Superior temporal gyrus (tissue), 1 donor: ENCODE measurements at regions not wholly inside any gene's neighbourhood (a gene's known extent, or its start where the extent isn't known, plus 50 kb on each side); places are given as distances from the start of the nearest gene placed in this dataset.
"Not testable (repeated sequence)": the region's sequence is repeated elsewhere in the genome, so short reads cannot be mapped to it uniquely, and the experiment has no call there.

Source experiments
- DNase-seq: peaks from one replicate; pipeline ENCODE4 v3.0.0-alpha.2; 2016; ENCODE audit errors: extremely low spot score

- DNase-seq, result no peak
Measured at GRCh38 chr6:128597956-128598355, 77.6 kb upstream of the PTPRK start.

DNA sequence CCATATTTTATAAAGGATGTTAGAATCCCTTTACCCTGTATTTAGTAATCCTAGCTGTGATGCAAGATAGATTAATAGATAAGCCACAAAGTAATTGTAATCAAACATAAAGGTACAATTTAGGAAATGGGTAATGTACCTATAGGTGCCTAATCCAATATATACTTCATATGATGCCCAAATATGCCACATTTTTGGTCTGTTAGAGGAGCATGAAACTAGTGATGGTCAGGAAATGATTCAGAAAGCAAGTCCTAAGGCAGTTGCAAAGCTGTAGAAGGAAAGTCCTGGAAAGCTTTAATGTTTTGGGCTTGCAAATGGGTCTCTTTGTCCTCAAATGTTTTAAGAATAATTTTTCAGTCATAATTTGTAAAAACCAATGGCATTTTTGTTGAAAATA, 76.6 kb upstream of the PTPRK start:
- no peak for DNase-seq

DNA sequence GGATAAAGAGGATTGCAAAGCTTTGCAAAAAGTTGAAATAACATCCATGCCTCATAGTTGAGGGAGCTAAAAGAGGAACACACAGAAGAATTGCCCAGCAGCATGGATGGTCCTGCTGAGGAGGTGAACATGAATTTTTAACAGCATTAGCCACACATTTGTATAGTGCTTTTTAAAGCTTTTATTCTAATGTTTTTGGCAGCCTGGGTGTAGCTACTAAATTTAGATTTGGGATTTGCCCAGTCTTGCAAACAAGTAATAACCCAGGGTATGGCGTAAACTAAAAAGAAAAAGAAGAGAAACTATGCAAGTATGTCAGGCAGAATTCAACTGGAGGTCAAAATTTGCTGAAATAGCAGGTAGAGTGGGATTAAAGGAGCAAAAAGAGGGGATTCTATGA, 75.1 kb upstream of the PTPRK start:
- DNase-seq, result peak; percentile 39

DNA sequence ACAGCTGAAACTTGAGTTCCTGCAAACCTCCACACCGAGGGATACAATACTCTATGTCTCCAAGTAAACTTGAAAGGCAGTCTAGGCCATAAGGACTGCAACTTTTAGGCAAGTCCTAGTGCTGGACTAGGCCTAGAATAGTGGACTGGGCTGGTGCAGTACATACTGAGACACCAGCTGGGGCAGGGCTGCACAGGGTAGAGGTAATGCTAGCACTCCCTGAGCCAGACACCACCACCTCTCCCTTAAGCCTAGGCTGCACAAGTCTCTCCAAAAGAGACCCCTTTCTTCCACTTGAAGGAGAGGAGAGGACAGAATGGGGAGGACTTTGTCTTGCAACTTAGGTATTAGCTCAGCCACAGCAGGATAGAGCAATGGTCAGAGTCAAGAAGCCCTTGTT, 65.7 kb upstream of the PTPRK start:
- DNase-seq, result no peak

GRCh38 chr6:128580224-128581110, 60.1 kb upstream of the PTPRK start:
- no peak for DNase-seq

DNA sequence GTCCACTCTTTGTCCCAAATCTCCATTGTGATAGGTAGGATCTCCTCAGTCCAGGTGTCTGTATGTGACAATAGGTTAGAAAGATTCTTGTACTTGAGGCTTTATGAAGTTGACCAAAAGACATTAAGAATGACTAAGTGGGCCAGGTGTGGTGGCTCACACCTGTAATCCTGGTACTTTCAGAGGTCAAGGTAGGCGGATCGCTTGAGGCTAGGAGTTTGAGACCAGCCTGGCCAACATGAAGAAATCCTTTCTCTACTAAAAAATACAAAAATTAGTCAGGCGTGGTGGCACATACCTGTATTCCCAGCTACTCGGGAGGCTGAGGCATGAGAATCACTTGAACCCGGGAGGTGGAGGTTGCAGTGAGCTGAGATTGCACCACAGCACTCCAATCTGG, 54.9 kb upstream of the PTPRK start:
- DNase-seq, result not testable (repeated sequence)

DNA sequence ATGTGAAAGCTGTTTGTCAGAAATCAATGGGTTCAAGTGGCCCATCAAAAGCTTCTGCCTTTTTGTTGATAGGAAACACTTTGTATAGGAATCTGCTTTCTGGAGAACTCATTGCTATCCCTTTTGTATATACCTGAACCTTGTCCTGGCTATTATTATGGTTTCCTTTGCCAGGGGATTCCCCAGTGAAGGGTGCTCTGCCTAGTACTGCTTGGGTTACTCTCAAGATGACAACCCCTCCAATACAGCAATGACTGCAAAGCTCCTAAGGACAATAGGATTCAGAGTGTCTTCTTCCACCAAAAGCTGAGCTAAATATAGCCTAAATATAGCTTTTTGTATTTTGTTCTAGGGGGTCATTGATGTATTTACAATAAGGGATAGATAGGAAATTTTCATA, 54.0 kb upstream of the PTPRK start:
- no peak for DNase-seq

DNA sequence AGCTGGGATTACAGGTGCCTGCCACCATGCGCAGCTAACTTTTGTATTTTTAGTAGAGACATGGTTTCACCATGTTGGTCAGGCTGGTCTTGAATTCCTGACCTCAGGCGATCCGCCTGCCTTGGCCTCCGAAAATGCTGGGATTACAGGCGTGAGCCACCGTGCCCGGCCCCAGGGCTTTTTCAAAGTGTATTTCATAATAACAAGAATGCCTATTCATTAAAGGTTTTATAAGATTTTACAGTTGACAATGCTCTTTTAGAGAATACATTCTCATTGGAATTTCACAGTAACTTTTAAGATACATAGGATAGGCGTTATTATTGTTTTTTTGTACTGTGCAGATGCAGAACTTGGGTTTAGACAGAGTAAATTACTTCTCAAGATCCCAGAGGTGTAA, 52.6 kb upstream of the PTPRK start:
- DNase-seq, result no peak

DNA sequence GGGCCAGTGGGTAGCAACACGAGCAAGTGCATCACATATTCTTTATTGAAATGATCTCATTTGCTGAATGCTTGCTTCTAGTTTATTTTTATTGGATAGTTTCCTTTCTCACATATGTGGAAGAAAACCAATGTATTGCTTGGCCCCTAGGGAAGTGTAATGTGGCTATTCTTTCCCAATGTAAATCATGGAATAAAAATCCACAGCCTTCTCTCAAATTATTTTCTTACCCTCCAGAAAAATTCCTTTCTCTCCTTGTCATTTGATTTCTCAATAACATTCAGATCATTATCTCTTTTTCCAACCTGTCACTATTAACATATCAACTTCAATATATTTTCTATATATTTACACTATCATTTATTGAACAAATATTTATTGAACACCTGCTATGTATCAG, 51.9 kb upstream of the PTPRK start:
- no peak for DNase-seq

- DNase-seq, result no peak
Measured at GRCh38 chr6:128570680-128571063, 50.3 kb upstream of the PTPRK start.

GRCh38 chr6:128569732-128570679, 49.6 kb upstream of the PTPRK start:
- DNase-seq, result no peak
